Right ventricle myocardium inferior (tissue), 1 donor: ENCODE measurements at regions not wholly inside any gene's neighbourhood (a gene's known extent, or its start where the extent isn't known, plus 50 kb on each side); places are given as distances from the start of the nearest gene placed in this dataset.

Experiments
- ATAC-seq: fragments of 200-7000 bp; cut with Tn5 transposase; one replicate; pipeline ENCODE4 v1.9.1; 2020; ENCODE audit warnings: mild to moderate bottlenecking, moderate library complexity
- DNase-seq: peaks from one replicate; pipeline ENCODE4 v3.0.0; 2021; ENCODE audit errors: missing footprints
- intact Hi-C: fragments of 100-400 bp; cut with DNase I; formaldehyde crosslinking; loops from one replicate; pipeline ENCODE4 v1.11.0; 2022
- donor health status: DM: no; HTN: yes; CAD: no; lungs with severe emphysema.

- intact Hi-C loops: loop anchor here (2.0 to 5.0 kb wide), 3 partner anchors 96 to 251 kb away; no protein-coding TSS in a partner anchor
- no peak for DNase-seq
- peak; percentile 24 for ATAC-seq
Observed at GRCh38 chr2:71798266-71799012, 345.1 kb downstream of the DYSF start.

- no peak for ATAC-seq
- intact Hi-C loops: loop anchor here (5.0 kb wide), 2 partner anchors 95 to 250 kb away; no protein-coding TSS in a partner anchor
- DNase-seq: no peak
Observed at GRCh38 chr2:71797035-71797810, 343.9 kb downstream of the DYSF start.

GRCh38 chr2:71796174-71796593 lies 342.8 kb downstream of the DYSF start:
- intact Hi-C loops: loop anchor here (5.0 kb wide), 2 partner anchors 94 to 249 kb away; no protein-coding TSS in a partner anchor
- ATAC-seq (no peak), DNase-seq (no peak)

- intact Hi-C loops: loop anchor here (5.0 kb wide), 2 partner anchors 93 to 248 kb away; no protein-coding TSS in a partner anchor
- ATAC-seq: no peak
- no peak for DNase-seq
Observed at GRCh38 chr2:71795486-71795885, 342.1 kb downstream of the DYSF start.

GRCh38 chr2:71794611-71795010 lies 341.2 kb downstream of the DYSF start:
- intact Hi-C loops: loop anchor here (5.0 kb wide), 2 partner anchors 92 to 247 kb away; no protein-coding TSS in a partner anchor
- ATAC-seq (no peak), DNase-seq (no peak)

GRCh38 chr2:71793926-71794325 lies 340.6 kb downstream of the DYSF start:
- no peak for DNase-seq
- ATAC-seq: no peak
- intact Hi-C loops: no loop called here

- ATAC-seq: no peak
Observed at GRCh38 chr2:71792926-71793761, 339.8 kb downstream of the DYSF start.

GRCh38 chr2:71791501-71792135 lies 338.3 kb downstream of the DYSF start:
- no peak for ATAC-seq
- no peak for DNase-seq
- intact Hi-C loops: no loop called here

More at GRCh38 chr2:71792926-71793761, 339.8 kb downstream of the DYSF start:
- intact Hi-C loops: no loop called here
- no peak for DNase-seq

- intact Hi-C loops: no loop called here
- no peak for DNase-seq
- ATAC-seq: no peak
Observed at GRCh38 chr2:71791061-71791450, 337.7 kb downstream of the DYSF start.

GRCh38 chr2:71790226-71791060 lies 337.1 kb downstream of the DYSF start:
- no peak for DNase-seq
- no peak for ATAC-seq
- intact Hi-C loops: no loop called here

GRCh38 chr2:71789556-71790204 lies 336.3 kb downstream of the DYSF start:
- ATAC-seq (no peak), DNase-seq (no peak)
- intact Hi-C loops: no loop called here

GRCh38 chr2:71788601-71789240 lies 335.4 kb downstream of the DYSF start:
- intact Hi-C loops: no loop called here
- ATAC-seq: no peak

GRCh38 chr2:71788186-71788525 lies 334.8 kb downstream of the DYSF start:
- DNase-seq (no peak), ATAC-seq (no peak)
- intact Hi-C loops: no loop called here

More at GRCh38 chr2:71788601-71789240, 335.4 kb downstream of the DYSF start:
- no peak for DNase-seq

GRCh38 chr2:71787476-71788185 lies 334.3 kb downstream of the DYSF start:
- ATAC-seq: no peak
- DNase-seq: no peak
- intact Hi-C loops: no loop called here

GRCh38 chr2:71787108-71787415 lies 333.7 kb downstream of the DYSF start:
- DNase-seq (no peak), ATAC-seq (no peak)
- intact Hi-C loops: no loop called here

GRCh38 chr2:71786291-71787107 lies 333.1 kb downstream of the DYSF start:
- no peak for DNase-seq
- ATAC-seq: no peak
- intact Hi-C loops: no loop called here
